ENCODE measurements at regions not wholly inside any gene's neighbourhood (a gene's known extent, or its start where the extent isn't known, plus 50 kb on each side); places are given as distances from the start of the nearest gene placed in this dataset.

- TF ChIP-seq CTCF (IDR thresholded peaks at IDR 0.05) (no peak), POLR2AphosphoS5 (IDR thresholded peaks at IDR 0.05; ENCODE audit: low read depth, low read length) (no peak)
- no peak for ATAC-seq
- H3K27me3 ChIP-seq (ENCODE audit: control insufficient read depth, insufficient read depth, low read length): no peaks in the 10 kb centered on the region
- ChIA-PET CTCF (no interaction called here), POLR2A (no interaction called here)
- no peaks in the 10 kb centered on the region for H3K36me3 ChIP-seq (ENCODE audit: control insufficient read depth, insufficient read depth, low read length)
- no peaks in the 10 kb centered on the region for H3K4me1 ChIP-seq (ENCODE audit: control insufficient read depth, insufficient read depth, low read length)
- no peak for DNase-seq (ENCODE audit: low read depth, low spot score)
- H3K4me3 ChIP-seq (ENCODE audit: low read depth in 2 of 2, low read length in 2 of 2): no peak overlapping the region
- in situ Hi-C loops (cut with HindIII; ENCODE audit: low pct_unique_long_range_greater_than_20kb, low sequenced_read_pairs): no loop called here
- intact Hi-C loops (cut with micrococcal nuclease; ENCODE audit: unreplicated experiment): no loop called here
- no peak overlapping the region for H3K27ac ChIP-seq (ENCODE audit: low read length)
- H3K9me3 ChIP-seq (ENCODE audit: control insufficient read depth, insufficient read depth, low read depth, low read length): no peaks in the 10 kb centered on the region
- BruUV-seq (replicated peaks): no TSS peak
Observed at GRCh38 chr13:74794147-74794546, 659.9 kb upstream of the KLF12 start.

DNA sequence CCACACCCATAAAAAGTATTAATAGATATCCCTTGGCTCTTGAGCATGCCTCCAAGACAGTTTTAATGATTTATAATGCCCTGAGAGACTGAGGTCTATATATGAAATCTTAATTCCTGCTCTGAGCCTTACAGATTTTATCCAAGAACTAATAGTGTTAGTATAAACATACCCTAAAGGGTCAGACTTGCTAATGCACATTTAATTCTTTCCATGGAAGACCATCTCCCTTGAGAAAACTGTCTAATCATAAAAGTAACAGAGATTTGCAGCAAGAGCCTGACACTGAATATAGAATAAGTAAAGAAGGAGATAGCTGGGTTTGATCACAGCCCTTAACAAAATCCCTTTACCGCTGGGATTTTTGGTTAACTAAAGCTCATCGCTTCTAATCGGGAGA is 650.8 kb upstream of the KLF12 start:
- intact Hi-C loops (cut with micrococcal nuclease; ENCODE audit: unreplicated experiment): no loop called here
- Histone ChIP-seq H3K27me3 (ENCODE audit: control insufficient read depth, insufficient read depth, low read length) (no peaks in the 10 kb centered on the region), H3K4me3 (ENCODE audit: low read depth in 2 of 2, low read length in 2 of 2) (no peak overlapping the region), H3K27ac (ENCODE audit: low read length) (no peak overlapping the region), H3K4me1 (ENCODE audit: control insufficient read depth, insufficient read depth, low read length) (no peaks in the 10 kb centered on the region), H3K9me3 (ENCODE audit: control insufficient read depth, insufficient read depth, low read depth, low read length) (no peaks in the 10 kb centered on the region), H3K36me3 (ENCODE audit: control insufficient read depth, insufficient read depth, low read length) (no peaks in the 10 kb centered on the region)
- POLR2A ChIA-PET: no interaction called here
- TF ChIP-seq REST (IDR thresholded peaks at IDR 0.05; ENCODE audit: insufficient read depth in 1 of 2, low read depth in 2 of 2, low read length in 1 of 2) (no peak), CTCF (IDR thresholded peaks at IDR 0.05) (no peak), TCF7L2 (IDR thresholded peaks at IDR 0.05; ENCODE audit: low read depth, low read length) (no peak), SIN3A (IDR thresholded peaks at IDR 0.05; ENCODE audit: borderline replicate concordance, insufficient read depth, low read depth, low read length) (no peak)
- DNase-seq (ENCODE audit: low read depth, low spot score) (no peak), ATAC-seq (no peak)
- BruUV-seq (replicated peaks): no TSS peak
- CTCF ChIA-PET: no interaction called here
- in situ Hi-C loops (cut with HindIII; ENCODE audit: low pct_unique_long_range_greater_than_20kb, low sequenced_read_pairs): no loop called here

DNA sequence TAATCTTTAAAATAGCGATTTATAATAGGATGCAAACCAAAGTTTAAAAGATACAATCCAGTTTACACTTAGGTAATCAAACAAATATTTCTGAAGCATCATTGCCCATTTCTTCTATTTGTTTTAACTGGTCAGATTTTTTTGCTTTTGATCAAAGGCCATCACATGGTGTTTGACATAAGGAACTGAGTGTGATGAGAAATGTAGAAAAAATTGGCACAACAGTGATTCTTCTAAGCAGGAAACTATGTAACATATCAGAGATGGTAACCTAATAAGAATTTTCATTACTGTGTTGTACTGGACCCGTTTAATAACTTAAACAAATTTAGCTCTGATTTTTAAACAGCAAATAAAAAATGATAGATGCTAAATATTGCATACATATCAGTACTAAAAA is 644.7 kb upstream of the KLF12 start:
- no peaks in the 10 kb centered on the region for H3K27me3 ChIP-seq (ENCODE audit: control insufficient read depth, insufficient read depth, low read length)
- no TSS peak for BruUV-seq (replicated peaks)
- TF ChIP-seq REST (IDR thresholded peaks at IDR 0.05; ENCODE audit: insufficient read depth in 1 of 2, low read depth in 2 of 2, low read length in 1 of 2): no peak
- no peak for TF ChIP-seq CTCF (IDR thresholded peaks at IDR 0.05)
- no peak for TF ChIP-seq POLR2AphosphoS5 (IDR thresholded peaks at IDR 0.05; ENCODE audit: low read depth, low read length)
- TF ChIP-seq TCF7L2 (IDR thresholded peaks at IDR 0.05; ENCODE audit: low read depth, low read length): no peak
- TF ChIP-seq SIN3A (IDR thresholded peaks at IDR 0.05; ENCODE audit: borderline replicate concordance, insufficient read depth, low read depth, low read length): no peak

More for the DNA sequence above, 644.7 kb upstream of the KLF12 start:
- in situ Hi-C loops (cut with HindIII; ENCODE audit: low pct_unique_long_range_greater_than_20kb, low sequenced_read_pairs) (no loop called here), intact Hi-C loops (cut with micrococcal nuclease; ENCODE audit: unreplicated experiment) (no loop called here)
- Histone ChIP-seq H3K27ac (ENCODE audit: low read length) (no peak overlapping the region), H3K4me1 (ENCODE audit: control insufficient read depth, insufficient read depth, low read length) (no peaks in the 10 kb centered on the region), H3K36me3 (ENCODE audit: control insufficient read depth, insufficient read depth, low read length) (no peaks in the 10 kb centered on the region), H3K9me3 (ENCODE audit: control insufficient read depth, insufficient read depth, low read depth, low read length) (no peaks in the 10 kb centered on the region), H3K4me3 (ENCODE audit: low read depth in 2 of 2, low read length in 2 of 2) (no peak overlapping the region)
- DNase-seq (ENCODE audit: low read depth, low spot score) (no peak), ATAC-seq (no peak)
- ChIA-PET POLR2A (no interaction called here), CTCF (no interaction called here)

Measured in Panc1 (cell line).